Urothelium cell line (cell line): ENCODE measurements at regions not wholly inside any gene's neighbourhood (a gene's known extent, or its start where the extent isn't known, plus 50 kb on each side); places are given as distances from the start of the nearest gene placed in this dataset.
"Not testable (repeated sequence)": the region's sequence is repeated elsewhere in the genome, so short reads cannot be mapped to it uniquely, and the experiment has no call there.

Source experiments
- DNase-seq: peaks from one replicate; pipeline ENCODE4 v3.0.0; 2011; ENCODE audit warnings: low spot score, mixed read lengths
- FAIRE-seq: peaks from 2 replicates; lab custom pipeline; 2011; peaks lifted over from hg19 to GRCh38; lab: Jason Lieb, UNC

DNA sequence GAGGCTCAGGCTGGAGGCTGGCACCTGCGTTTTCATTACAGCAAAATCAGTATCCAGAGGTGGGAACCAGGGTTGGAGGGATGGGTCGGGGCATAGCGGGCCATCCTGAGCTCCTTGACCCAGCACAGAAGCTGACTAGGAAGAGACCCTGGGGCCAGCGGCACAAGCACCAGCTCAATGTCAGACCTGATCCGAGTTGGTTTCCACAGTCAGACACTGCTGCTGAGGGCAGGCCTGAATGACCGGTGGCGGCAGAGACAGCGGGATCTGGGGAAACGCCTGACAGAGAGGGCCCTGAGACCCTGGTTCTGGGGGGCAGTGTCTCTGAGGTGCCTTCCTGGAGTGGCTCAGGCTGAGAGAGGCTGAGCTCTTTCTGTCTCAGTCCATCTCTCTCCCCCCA, 162.0 kb upstream of the C1orf174 start:
- FAIRE-seq (no peak), DNase-seq (no peak)

DNA sequence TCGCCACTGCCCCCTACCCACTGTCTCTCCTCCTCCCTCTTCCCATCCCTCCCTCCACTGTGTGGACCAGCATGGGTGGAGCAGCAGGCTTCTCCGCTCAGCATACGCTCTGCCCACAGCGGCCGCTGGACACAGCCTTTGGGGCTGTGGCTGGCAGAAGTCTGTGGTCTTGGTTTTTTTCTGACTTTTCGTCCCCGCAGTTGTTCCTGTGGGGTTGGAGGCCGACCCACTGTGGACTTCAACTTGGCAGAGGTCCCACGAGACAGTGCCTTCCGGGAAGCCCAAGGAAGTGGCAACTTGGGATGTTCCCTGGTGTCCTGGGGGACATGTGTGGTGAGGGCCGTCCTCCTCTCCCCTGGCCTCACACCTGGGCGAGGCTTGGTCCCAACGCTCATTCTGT, 162.5 kb upstream of the C1orf174 start:
- FAIRE-seq (no peak), DNase-seq (no peak)

DNA sequence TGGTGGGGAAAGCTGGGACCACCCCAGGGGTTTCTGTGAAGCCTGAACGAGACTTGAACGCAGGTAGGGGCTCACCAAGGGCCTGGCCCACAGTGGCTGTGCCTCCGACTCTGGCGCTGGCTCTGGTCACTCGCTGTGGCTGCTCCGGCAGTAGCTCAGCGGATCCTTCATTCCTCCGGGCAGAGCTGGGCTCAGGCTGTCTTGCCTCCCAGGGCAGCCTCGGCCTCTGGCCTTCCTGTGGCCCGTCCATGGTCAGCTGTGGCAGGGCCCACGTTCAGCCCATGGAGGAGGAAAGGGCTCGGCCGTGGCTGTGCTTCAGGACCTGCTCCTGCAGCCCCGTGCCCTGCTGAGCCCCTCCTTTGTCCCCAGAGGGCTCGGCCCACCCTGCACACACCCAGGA, 162.9 kb upstream of the C1orf174 start:
- FAIRE-seq (no peak), DNase-seq (no peak)

DNA sequence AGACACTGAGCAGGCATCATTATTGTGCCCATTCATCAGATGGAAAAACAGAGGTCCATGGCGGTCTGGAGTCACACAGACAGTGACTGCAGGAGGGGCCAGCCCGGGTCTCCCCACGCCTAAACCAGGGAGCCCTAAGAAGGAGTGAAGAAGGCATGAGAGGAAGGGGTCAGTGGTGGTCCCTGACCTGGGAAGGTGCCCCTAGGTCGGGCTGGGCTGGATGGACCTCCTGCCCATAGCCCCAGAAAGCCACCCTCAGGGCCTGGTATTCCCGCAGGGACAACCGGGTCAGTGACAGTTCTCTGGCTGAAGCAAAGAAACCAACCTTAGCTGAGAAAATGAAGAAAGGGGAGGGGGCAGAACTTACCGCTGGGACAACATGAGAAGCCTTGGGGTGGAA, 163.4 kb upstream of the C1orf174 start:
- FAIRE-seq (no peak), DNase-seq (no peak)

DNA sequence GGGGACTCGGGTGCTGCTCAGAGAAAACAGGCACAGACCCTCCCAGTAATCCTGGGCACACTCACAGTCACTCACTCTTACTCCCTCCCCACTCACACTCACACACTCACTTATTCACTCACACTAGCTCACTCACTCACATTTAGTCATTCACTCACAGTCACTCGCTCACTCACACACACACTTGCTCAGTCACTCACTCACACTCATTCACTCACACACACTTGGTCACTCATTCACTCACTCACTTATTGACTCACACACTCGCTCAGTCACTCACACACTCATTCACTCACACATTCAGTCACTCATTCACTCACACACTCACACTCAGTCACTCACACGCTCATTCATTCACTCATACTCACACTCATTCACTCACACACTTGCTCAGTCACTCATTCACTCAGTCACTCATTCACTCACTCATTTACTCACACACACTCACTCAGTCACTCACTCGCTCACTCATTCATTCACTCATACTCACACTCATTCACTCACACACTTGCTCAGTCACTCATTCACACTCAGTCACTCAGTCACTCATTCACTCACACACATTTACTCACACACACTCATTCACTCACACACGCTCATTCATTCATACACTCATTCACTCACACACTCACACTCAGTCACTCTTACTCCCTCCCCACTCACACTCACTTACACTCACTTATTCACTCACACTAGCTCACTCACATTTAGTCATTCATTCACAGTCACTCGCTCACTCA, 164.2 kb upstream of the C1orf174 start:
- no peak for FAIRE-seq
- no peak for DNase-seq

DNA sequence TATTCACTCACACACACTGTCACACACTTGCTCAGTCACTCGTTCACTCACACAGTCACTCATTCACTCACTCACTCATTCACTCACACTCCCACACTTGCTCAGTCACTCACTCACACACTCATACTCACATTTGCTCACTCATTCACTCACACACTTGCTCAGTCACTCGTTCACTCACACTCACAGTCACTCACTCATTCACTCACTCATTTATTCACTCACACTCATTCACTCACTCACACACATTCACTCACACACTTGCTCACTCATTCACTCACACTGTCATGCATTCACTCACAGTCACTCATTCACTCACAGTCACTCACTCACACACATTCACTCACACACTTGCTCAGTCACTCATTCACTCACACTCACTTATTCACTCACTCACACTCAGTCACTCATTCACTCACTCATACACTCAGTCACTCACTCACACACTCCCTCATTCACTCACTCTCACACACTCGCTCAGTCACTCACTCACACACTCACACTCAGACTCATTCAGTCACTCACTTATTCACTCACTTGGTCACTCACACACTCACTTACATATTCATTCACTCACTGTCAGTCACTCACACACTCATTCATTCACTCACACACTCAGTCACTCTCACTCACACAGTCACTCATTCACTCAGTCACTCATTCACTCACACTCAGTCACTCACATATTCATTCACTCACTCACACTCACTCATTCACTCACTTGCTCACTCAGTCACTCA, 167.0 kb upstream of the C1orf174 start:
- no peak for DNase-seq
- FAIRE-seq, result peak; percentile 17

DNA sequence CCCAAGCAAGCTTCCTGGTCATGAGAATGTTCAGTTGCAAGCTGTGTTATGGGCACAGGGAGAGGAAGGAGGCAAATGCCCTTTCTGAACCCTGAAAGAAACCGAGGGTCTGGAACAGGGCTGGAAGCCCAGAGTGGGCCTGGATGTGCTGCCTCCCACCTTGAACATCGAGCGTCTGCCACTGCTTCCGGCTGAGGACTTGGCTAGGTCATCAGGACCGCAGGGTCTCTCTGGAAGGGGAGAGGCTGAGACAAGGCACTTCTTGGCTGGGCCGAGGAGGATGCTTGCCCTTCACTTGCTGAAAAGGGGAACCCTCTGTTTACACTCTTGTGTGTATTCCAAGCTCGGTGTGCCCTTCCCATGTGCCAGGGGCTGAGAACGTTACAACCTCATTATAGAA, 168.0 kb upstream of the C1orf174 start:
- FAIRE-seq, result no peak
- no peak for DNase-seq

DNA sequence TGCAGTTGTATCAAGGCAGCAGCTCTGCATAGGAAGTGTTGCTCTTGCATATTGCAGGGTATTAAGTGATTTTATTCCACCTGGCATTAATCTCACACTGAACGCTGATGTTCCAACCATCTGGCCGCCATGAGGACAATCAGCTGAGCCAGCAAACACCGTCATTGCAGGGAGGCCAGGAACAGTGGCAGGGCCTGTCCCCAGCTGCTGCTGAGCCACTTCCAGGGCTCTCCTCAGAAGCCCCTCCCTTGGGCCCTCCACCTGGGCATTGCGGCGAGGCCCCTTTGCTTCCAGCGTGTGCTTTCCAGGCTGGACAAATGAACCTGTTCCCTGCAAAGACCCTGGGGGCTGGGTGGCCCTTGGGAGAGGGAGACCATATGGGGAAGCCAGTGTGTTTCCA, 171.6 kb upstream of the C1orf174 start:
- DNase-seq (no peak), FAIRE-seq (no peak)

DNA sequence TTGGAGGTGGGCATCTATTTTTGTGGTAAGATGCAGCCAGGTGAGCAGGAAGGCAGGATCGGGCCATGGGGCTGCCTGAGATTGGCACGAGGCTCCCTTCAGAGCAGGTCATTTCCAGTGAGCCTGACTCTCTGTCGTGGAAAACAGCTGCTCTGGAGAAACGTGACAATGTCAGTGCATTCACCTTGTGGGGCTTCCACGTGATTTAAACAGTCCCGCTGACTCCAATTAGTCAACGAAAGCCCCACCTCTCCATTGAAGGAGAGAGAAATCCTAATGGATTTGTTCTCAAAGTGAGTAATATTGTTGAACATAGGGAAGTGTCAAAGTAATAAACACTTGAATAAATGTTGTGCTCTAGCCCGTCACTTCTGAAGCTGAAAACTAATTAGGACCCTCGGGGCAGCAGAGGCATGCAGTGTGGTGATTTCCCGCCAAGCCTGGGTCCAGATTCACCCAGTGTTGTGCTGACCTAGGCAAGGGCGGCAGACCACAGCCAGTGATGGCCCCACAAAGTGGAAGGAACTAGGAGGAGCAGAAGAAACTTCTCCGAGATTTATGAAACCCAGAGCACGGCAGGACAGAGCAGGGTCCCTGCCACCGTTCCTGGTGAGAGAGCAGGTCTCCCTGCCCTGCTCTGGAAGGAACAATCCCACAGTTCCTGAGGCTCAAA, 172.5 kb upstream of the C1orf174 start:
- FAIRE-seq (no peak), DNase-seq (no peak)

DNA sequence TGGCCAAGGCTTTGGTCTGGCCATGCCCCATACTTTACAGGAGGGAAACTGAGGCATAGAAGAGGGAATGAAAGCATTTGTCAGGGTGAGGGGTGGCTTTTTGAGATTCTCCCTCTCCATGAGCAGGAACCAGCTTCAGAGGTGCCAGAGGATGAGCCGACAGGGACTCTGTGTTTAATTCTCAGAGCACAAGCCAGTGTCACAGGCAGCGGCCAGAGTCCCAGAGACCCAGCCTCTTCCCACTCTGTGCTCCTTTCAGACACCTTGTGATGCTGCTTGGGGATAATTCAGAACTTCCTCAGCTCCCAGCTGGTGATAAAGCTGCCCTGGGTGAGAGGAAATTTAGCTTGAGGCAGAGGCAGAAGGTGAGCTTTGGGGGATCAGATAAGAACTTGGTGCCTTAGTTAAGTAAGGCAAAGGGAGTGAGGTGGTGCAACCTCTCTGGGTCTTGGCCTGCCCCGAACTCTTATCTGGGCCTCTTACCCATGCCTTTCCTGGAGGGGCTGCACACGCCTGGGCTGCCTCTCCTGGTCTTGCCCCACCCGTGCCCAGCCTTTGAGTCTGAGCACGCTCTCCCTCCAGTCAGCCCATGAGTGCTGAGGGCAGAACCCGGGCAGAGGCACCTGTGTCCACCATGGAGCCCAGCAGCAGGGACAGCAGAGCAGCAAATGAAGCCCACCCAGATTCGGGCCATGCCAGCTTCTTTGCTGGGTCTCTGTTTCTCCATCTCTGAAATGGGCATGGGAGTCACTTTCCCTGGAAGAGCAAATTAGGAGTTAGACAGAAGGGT, 175.6 kb upstream of the C1orf174 start:
- DNase-seq (no peak), FAIRE-seq (no peak)

DNA sequence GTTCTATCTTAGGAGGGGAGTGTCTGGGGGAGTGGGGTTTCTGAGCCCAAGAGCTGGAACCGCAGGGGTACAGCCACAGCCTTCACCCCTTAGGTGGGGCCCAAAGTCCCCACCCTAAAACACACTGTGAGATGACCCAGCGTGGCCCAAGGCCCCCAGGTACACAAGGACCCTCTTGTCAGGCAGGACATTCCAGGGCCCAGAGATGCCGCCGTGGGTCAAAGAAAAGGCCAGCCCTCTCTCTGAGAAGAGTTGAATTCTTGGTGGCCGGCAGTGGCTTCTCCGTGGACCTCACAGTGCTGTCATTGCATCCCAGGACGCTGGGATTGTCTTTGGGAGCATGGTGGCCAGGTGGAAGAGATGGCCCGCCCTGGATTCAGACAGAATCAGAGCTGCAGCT, 176.3 kb upstream of the C1orf174 start:
- no peak for DNase-seq
- FAIRE-seq, result no peak

DNA sequence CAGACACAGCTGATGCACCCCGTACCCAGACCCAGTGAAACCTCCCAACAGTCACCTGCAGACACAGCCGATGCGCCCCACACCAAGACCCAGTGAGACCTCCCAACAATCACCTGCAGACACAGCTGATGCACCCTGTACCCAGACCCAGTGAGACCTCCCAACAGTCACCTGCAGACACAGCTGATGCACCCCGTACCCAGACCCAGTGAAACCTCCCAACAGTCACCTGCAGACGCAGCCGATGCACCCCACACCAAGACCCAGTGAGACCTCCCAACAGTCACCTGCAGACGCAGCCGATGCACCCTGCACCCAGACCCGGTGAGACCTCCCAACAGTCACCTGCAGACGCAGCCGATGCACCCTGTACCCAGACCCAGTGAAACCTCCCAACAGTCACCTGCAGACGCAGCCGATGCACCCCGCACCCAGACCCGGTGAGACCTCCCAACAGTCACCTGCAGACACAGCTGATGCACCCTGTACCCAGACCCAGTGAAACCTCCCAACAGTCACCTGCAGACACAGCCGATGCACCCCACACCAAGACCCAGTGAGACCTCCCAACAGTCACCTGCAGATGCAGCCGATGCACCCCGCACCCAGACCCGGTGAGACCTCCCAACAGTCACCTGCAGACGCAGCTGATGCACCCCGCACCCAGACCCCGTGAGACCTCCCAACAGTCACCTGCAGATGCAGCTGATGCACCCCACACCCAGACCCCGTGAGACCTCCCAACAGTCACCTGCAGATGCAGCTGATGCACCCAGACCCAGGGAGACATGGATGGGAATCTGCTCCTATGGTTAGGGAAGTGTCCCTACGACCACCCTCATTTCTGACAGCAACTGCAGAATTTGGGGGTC, 178.3 kb upstream of the C1orf174 start:
- FAIRE-seq, DNase-seq: not testable (repeated sequence)

DNA sequence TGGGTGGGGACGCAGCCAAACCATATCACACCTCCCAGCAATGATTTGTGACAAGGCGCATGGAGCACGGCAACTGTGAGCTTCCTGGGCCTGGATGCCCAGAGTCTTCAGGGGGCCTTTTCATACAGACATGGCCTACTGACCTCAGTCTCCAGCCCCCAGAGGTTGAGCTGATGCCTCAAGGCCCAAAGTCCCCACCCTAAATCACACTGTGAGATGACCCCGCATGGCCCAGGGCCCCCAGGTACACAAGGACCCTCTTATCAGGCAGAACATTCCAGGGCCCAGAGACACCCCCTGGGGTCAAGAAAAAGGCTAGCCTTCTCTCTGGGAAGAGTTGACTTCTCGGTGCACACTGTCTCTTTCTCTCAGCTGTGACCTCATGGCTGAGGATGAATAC, 179.7 kb upstream of the C1orf174 start:
- no peak for FAIRE-seq

DNA sequence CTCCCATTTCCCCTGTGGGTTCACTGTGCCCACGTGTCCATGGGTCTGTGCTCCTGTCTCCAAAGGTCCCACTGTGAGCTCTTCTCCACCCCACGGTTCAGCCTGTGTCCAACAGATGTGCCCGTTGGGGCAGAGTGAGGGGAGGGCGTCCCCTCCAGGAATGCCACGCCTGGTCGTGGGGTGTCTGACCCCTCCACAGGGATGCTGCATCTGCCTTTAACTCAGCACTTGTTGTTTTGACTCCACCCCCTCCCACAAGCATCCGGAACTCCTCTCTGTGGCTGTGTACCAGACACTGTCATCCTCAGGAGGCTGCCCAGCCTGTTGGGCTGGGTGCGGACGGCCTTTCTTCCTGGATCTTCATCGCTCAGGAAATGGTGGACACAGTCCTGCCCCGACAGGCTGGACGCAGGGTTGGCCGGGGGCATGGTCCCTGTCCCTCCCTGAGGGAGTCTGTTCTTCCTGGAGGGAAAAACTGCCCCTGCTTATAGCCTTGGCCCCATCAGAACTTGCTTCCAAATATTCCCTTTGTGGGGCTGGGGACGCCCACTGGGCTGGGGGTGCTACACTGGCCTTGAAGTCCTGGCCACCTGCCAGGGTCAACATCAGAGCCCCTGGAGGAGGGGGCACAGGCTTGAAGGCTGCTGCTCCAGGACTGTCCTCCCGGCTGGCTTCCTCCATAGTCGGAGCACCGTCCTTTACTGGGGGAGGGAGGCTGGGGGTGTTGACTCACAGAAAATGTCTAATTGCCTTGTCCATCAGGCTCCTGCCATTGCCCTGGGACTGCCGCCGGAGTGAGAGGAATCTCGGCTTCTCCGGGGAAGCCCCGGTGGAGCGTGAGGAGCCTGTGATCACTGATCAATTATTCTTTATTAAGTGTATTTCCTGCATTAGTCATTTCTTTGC, 182.0 kb upstream of the C1orf174 start:
- DNase-seq (no peak), FAIRE-seq (no peak)

More for the DNA sequence above, 179.7 kb upstream of the C1orf174 start:
- DNase-seq, result no peak

DNA sequence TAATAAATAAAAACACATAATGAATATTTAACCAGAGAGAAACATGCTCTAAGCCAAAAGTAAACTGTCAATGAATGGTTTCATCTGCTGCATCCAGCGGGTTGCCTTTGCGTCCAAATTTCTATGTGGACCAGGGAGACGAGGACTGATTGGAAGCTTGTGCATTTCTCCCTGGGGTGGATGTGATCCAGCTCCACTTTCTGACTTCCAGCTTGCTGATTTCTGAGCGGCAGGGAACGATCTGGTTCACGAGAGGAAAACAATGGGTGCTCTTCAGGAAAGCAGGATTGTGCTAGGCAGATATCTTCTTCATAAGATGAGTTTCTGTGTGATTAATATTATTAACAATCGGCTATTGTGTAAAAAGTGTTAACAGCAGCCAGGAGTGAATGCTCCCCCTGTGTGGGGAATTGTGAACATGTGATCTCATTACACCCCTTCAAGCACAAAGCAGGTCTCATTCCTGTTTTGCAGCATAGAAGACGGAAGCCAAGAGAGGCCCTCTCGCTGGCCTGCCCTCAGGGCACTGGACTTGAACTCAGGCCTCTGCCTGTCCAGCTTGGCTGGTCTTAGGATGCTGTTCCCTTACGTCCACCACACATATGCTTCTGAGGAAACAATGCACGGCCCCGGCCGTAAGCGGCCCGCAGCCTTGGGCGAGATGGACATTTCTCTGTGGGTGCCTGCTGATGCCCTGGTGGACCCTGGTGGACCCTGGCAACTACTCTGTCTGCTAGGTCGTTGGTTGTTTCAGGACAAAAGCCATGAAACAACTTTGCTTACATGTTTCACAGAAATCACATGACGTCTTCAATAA, 183.4 kb upstream of the C1orf174 start:
- DNase-seq (no peak), FAIRE-seq (no peak)

DNA sequence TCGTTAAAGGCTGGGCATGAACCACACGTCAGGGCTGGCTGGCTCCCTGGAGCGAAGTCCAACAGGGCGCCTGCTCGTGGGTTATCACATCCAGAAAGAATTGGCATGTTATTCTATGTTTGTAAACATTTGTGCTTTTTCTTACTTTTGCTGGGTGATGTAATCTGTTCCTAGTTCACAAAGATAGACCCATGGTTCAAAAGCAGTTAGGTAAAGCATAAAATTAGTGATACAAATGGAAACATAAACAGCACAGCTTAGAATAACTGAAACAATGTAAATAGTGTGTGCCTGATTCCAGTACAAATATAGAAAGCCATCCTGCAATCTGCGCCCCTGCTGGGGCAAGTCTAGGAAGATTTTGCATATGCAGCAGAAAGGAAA, 184.0 kb upstream of the C1orf174 start:
- FAIRE-seq, result no peak
- DNase-seq, result no peak

DNA sequence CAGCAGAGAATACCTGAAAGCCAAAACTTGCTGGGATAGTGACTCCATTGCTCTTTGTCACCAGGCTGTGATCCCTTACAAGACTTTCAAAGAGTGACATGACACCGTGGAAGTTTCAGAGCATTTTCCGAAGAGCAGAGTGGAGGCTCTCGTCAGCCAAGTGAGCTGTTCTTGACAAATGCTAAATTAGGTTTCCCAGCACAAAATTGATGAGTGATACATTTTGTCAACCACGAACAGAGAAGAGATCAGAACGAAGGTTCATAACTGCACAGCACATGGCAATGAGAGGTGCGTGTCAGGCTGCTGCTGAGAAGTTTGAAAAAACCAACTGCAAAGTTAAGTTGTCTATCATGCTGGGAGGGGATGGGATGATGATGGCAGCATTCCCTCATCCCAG, 184.4 kb upstream of the C1orf174 start:
- no peak for FAIRE-seq
- DNase-seq, result no peak

DNA sequence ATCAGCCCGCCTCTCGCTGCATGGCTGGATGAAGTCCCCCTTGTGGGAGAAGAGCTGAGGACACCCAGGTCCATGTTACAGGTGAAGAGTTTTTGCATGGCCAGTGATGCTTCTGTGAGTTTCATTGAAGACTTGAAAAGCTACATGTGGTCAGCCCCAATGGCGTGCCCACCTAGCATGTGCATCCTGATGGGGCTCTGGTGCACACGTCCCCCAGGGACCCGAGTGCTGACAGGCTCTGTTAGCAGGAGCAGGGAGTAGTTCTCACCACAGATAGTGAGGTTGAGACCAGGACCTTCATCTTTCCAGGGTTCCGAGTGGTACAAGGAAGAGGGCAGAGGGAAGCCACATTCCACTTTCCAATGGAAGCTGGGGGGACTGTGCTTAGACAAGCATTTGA, 184.8 kb upstream of the C1orf174 start:
- DNase-seq, result no peak
- FAIRE-seq, result no peak
